ENCODE measurements at regions not wholly inside any gene's neighbourhood (a gene's known extent, or its start where the extent isn't known, plus 50 kb on each side); places are given as distances from the start of the nearest gene placed in this dataset.

DNA sequence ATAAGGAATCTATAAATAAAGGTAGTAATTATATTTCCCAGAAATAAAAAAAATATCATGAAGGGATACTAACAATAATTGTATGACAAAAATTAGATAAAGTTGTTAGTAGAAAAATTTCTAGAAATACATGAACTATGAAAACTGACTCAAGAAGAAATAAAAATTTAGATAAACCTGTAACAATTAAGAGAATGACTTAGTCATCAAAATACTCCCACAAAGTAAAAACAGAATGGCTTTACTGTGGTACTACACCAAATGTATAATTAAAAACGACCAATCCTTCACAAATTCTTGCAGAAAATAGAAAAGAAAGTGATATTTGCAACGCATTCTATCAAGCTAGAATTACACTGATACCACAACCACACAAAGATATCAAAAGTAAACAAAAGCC, 176.2 kb upstream of the ETV3 start:
- no peak for TF ChIP-seq TAF1 (IDR thresholded peaks at IDR 0.05; ENCODE audit: borderline replicate concordance, low read depth, low read length)
- no peak for TF ChIP-seq POLR2AphosphoS5 (IDR thresholded peaks at IDR 0.05; ENCODE audit: low read depth, low read length)
- no peak for TF ChIP-seq POLR2A (IDR thresholded peaks at IDR 0.05; ENCODE audit: low read depth, low read length)

Measured in GM12892 (cell line).